Chondrocyte (in vitro differentiated cells): ENCODE measurements at regions not wholly inside any gene's neighbourhood (a gene's known extent, or its start where the extent isn't known, plus 50 kb on each side); places are given as distances from the start of the nearest gene placed in this dataset.

Experiments
- DNase-seq: peaks from one replicate; pipeline ENCODE4 v3.0.0; 2021; ENCODE audit warnings: mixed read lengths, low spot score
- H3K27ac Mint-ChIP-seq: one replicate; pipeline ENCODE4 v1.8.0; 2021; ENCODE audit warnings: mild to moderate bottlenecking, moderate library complexity, mixed read lengths; ENCODE audit not compliant: unreplicated experiment
- H3K27me3 Mint-ChIP-seq: 2 replicates; pipeline ENCODE4 v1.8.0; 2021; ENCODE audit warnings: low read depth, mixed read lengths
- H3K36me3 Mint-ChIP-seq: 2 replicates; pipeline ENCODE4 v1.8.0; 2021; ENCODE audit warnings: low read depth, mixed read lengths
- H3K4me1 Mint-ChIP-seq: 2 replicates; pipeline ENCODE4 v1.8.0; 2021; ENCODE audit warnings: low read depth, mild to moderate bottlenecking, mixed read lengths
- H3K4me3 Mint-ChIP-seq: one replicate; pipeline ENCODE4 v1.8.0; 2021; ENCODE audit warnings: mild to moderate bottlenecking, moderate library complexity, mixed read lengths; ENCODE audit not compliant: unreplicated experiment
- H3K9me3 Mint-ChIP-seq: 2 replicates; pipeline ENCODE4 v1.8.0; 2021; ENCODE audit warnings: low read depth, mixed read lengths
- TF ChIP-seq, protein P1 (sequence below): fragments of 200-600 bp; sonication (generic); IDR thresholded peaks from 2 replicates; pipeline ENCODE4 v1.5.0; 2021; ENCODE audit warnings: antibody characterized with exemption, mild to moderate bottlenecking, moderate library complexity

- Mint-ChIP-seq H3K27me3 (no peaks in the 10 kb centered on the region), H3K9me3 (no peaks in the 10 kb centered on the region), H3K36me3 (no peaks in the 10 kb centered on the region), H3K27ac (no peak overlapping the region), H3K4me1 (no peaks in the 10 kb centered on the region), H3K4me3 (no peak overlapping the region)
- TF ChIP-seq, protein P1, sequence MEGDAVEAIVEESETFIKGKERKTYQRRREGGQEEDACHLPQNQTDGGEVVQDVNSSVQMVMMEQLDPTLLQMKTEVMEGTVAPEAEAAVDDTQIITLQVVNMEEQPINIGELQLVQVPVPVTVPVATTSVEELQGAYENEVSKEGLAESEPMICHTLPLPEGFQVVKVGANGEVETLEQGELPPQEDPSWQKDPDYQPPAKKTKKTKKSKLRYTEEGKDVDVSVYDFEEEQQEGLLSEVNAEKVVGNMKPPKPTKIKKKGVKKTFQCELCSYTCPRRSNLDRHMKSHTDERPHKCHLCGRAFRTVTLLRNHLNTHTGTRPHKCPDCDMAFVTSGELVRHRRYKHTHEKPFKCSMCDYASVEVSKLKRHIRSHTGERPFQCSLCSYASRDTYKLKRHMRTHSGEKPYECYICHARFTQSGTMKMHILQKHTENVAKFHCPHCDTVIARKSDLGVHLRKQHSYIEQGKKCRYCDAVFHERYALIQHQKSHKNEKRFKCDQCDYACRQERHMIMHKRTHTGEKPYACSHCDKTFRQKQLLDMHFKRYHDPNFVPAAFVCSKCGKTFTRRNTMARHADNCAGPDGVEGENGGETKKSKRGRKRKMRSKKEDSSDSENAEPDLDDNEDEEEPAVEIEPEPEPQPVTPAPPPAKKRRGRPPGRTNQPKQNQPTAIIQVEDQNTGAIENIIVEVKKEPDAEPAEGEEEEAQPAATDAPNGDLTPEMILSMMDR, result no peak
- no peak for DNase-seq
Observed at GRCh38 chr2:164439885-164440284, 181.4 kb downstream of the GRB14 start.

- H3K9me3 Mint-ChIP-seq, result no peaks in the 10 kb centered on the region
Observed at GRCh38 chr2:164439235-164439634, 182.0 kb downstream of the GRB14 start.

DNA sequence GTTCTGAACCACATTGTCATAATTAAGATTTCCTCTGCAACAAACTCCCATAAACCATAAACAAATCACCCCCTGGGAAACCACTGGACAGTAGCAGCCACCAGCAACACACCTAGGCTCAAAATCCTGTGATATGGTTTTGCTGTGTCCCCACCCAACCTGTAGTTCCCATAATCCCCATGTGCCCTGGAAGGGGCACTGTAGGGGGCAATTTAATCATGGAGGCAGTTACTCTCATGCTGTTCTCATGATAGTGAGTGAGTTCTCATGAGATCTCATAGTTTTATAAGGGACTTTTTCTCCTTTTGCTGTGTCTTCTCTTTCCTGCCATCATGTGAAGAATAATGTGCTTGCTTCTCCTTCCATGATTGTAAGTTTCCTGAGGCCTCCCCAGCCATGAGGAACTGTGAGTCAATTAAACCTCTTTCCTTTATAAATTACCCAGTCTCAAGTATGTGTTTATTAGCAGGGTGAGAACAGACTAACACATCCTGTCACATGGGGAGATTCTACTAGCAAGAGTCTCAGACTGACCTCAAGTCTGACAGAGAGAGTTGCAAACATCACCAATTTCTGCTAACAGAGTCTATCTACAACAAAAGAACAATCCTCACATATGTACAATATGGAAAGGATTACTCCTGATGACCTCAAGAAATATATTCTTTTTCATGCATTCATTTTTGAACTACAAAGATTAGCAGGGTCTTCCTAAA is 182.6 kb downstream of the GRB14 start:
- DNase-seq, result no peak
- H3K4me3 Mint-ChIP-seq, result no peak overlapping the region

More at GRCh38 chr2:164439235-164439634, 182.0 kb downstream of the GRB14 start:
- TF ChIP-seq, protein P1, result no peak
- H3K27me3 Mint-ChIP-seq, result no peaks in the 10 kb centered on the region
- no peak overlapping the region for H3K27ac Mint-ChIP-seq
- no peaks in the 10 kb centered on the region for H3K36me3 Mint-ChIP-seq
- no peak overlapping the region for H3K4me3 Mint-ChIP-seq
- DNase-seq, result no peak
- no peaks in the 10 kb centered on the region for H3K4me1 Mint-ChIP-seq

DNA sequence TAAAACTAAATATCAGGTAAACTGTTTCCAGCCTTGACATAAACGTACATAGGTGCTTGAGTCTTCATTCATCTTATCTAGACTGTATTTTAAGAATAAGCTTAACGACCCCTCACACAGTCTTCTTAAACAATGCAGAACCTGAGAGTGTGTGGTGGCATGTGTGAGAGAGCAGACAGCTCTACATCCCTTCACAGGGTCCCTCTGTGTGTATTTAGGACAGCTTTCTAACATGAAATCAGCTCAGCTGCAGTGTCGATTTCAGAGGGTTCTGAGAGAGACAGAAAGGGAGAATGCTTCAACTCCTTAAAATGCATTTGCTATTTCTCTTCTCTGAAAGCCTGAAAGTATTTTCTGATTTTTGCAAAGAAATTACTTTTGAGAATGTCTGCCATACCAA is 185.2 kb downstream of the GRB14 start:
- DNase-seq, result no peak
- Mint-ChIP-seq H3K4me1 (no peaks in the 10 kb centered on the region), H3K27me3 (no peaks in the 10 kb centered on the region), H3K27ac (no peak overlapping the region), H3K9me3 (peaks cover 2% of the 10 kb centered on the region), H3K4me3 (no peak overlapping the region), H3K36me3 (no peaks in the 10 kb centered on the region)
- TF ChIP-seq, protein P1, result no peak

More for the DNA sequence above, 182.6 kb downstream of the GRB14 start:
- Mint-ChIP-seq H3K27ac (no peak overlapping the region), H3K4me1 (no peaks in the 10 kb centered on the region), H3K27me3 (no peaks in the 10 kb centered on the region), H3K36me3 (no peaks in the 10 kb centered on the region), H3K9me3 (no peaks in the 10 kb centered on the region)
- TF ChIP-seq, protein P1, result no peak

DNA sequence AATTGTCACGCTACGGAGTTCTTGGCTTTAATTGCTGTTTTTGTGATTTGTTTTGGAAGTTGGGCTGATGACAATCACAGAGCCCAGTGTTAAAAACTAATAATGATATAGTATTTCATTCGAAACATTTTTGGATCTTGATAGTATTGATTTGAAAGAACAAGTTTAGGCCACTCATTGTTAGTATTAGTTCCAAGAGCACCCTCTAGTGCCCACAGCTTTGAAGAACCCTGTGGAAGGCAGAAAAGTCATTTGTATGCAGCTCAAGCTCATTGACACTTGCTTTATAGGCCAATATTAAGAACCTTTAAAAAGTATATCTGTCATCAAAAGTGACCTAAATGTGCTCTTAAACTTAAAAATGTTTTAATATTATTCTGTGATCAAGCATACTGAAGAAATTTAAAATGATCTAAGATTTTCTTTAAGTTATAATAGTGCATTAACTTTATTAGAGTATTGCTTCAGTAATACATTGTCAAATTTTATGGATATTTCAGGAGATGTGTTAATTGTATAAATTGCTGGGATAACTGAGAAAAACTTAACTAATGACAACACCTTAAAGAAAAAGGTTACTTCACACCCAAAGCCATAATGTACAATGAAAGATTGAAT is 191.0 kb downstream of the GRB14 start:
- peaks cover 18% of the 10 kb centered on the region for H3K4me1 Mint-ChIP-seq
- H3K27ac Mint-ChIP-seq, result no peak overlapping the region
- no peaks in the 10 kb centered on the region for H3K36me3 Mint-ChIP-seq
- H3K27me3 Mint-ChIP-seq, result no peaks in the 10 kb centered on the region
- TF ChIP-seq, protein P1, result peak; percentile 96
- H3K9me3 Mint-ChIP-seq, result peaks cover 2% of the 10 kb centered on the region
- H3K4me3 Mint-ChIP-seq, result no peak overlapping the region
- no peak for DNase-seq
